Ishikawa (cell line): ENCODE measurements at regions not wholly inside any gene's neighbourhood (a gene's known extent, or its start where the extent isn't known, plus 50 kb on each side); places are given as distances from the start of the nearest gene placed in this dataset.

Experiments used
- CEBPB ChIP-seq: IDR thresholded peaks from 2 replicates; pipeline ENCODE4 v1.6.1; 2012
- CREB1 ChIP-seq: IDR thresholded peaks from 2 replicates; pipeline ENCODE4 v1.6.1; 2012; ENCODE audit warnings: low read depth
- EGR1 ChIP-seq: IDR thresholded peaks from 2 replicates; pipeline ENCODE4 v1.6.1; 2012
- EP300 ChIP-seq: IDR thresholded peaks from 2 replicates; pipeline ENCODE4 v1.6.1; 2012; ENCODE audit warnings: borderline replicate concordance
- FOXM1 ChIP-seq: IDR thresholded peaks from 2 replicates; pipeline ENCODE4 v1.6.1; 2012; ENCODE audit warnings: low read depth, borderline replicate concordance
- MAX ChIP-seq: IDR thresholded peaks from 2 replicates; pipeline ENCODE4 v1.6.1; 2012
- NFIC ChIP-seq: IDR thresholded peaks from 2 replicates; pipeline ENCODE4 v1.6.1; 2012
- RAD21 ChIP-seq: IDR thresholded peaks from 2 replicates; pipeline ENCODE4 v1.6.1; 2012; ENCODE audit warnings: low read depth
- REST ChIP-seq: IDR thresholded peaks from 2 replicates; pipeline ENCODE4 v1.6.1; 2012; ENCODE audit warnings: low read depth, mild to moderate bottlenecking
- TAF1 ChIP-seq: IDR thresholded peaks from 2 replicates; pipeline ENCODE4 v1.6.1; 2012; ENCODE audit warnings: low read depth, mild to moderate bottlenecking
- TCF12 ChIP-seq: IDR thresholded peaks from 2 replicates; pipeline ENCODE4 v1.6.1; 2012; ENCODE audit warnings: low read depth
- TEAD4 ChIP-seq: IDR thresholded peaks from 2 replicates; pipeline ENCODE4 v1.6.1; 2012
- USF1 ChIP-seq: IDR thresholded peaks from 2 replicates; pipeline ENCODE4 v1.6.1; 2012
- YY1 ChIP-seq: IDR thresholded peaks from 2 replicates; pipeline ENCODE4 v1.6.1; 2012; ENCODE audit warnings: low read depth
- ZBTB7A ChIP-seq: IDR thresholded peaks from 2 replicates; pipeline ENCODE4 v1.6.1; 2012; ENCODE audit warnings: low read depth

- TF ChIP-seq EGR1: no peak
Observed at GRCh38 chr5:60510049-60510448, 189.9 kb downstream of the DEPDC1B start.

- TF ChIP-seq RAD21 (no peak), YY1 (no peak), CEBPB (no peak), TAF1 (no peak), EP300 (no peak), TCF12 (no peak), FOXM1 (no peak), MAX (no peak), NFIC (no peak), ZBTB7A (no peak), USF1 (no peak), EGR1 (no peak), TEAD4 (no peak), REST (no peak), CREB1 (no peak)
Observed at GRCh38 chr5:60509519-60509918, 190.4 kb downstream of the DEPDC1B start.

GRCh38 chr5:60507687-60508086 lies 192.3 kb downstream of the DEPDC1B start:
- TF ChIP-seq TAF1 (no peak), RAD21 (no peak), TCF12 (no peak), CEBPB (no peak), MAX (no peak), REST (no peak), EP300 (no peak), TEAD4 (no peak), FOXM1 (no peak), NFIC (no peak)

GRCh38 chr5:60505373-60506171 lies 194.4 kb downstream of the DEPDC1B start:
- TF ChIP-seq ZBTB7A (no peak), TCF12 (no peak), RAD21 (no peak), USF1 (no peak), NFIC (no peak), TEAD4 (no peak), TAF1 (no peak), REST (no peak), MAX (no peak)

- TF ChIP-seq YY1: no peak
- no peak for TF ChIP-seq FOXM1
- no peak for TF ChIP-seq EGR1
- no peak for TF ChIP-seq TAF1
- TF ChIP-seq USF1: no peak
- no peak for TF ChIP-seq RAD21
Observed at GRCh38 chr5:60504342-60504741, 195.6 kb downstream of the DEPDC1B start.
